B cell (primary cell): ENCODE measurements at regions not wholly inside any gene's neighbourhood (a gene's known extent, or its start where the extent isn't known, plus 50 kb on each side); places are given as distances from the start of the nearest gene placed in this dataset.

Experiments
- ATAC-seq: fragments of 200-7000 bp; cut with Tn5 transposase; one replicate; pipeline ENCODE4 v1.10.0; 2021; ENCODE audit warnings: low read depth, mild to moderate bottlenecking, moderate number of reproducible peaks, moderate library complexity
- CTCF ChIA-PET: fragments of 350-600 bp; sonication (Branson Sonifier 250); formaldehyde crosslinking; loops from one replicate; lab custom pipeline; 2021; ENCODE audit warnings: antibody characterized with exemption, inconsistent platforms; lab: Charles Lee
- POLR2A ChIA-PET: fragments of 350-600 bp; sonication (Branson Sonifier 250); formaldehyde crosslinking; loops from one replicate; lab custom pipeline; 2021; ENCODE audit warnings: antibody characterized with exemption; lab: Charles Lee
- DNase-seq: peaks from one replicate; pipeline ENCODE4 v3.0.0; 2013
- H2AFZ ChIP-seq: 2 replicates; pipeline ENCODE4 v1.6.1; 2012; ENCODE audit warnings: mild to moderate bottlenecking, low read depth, low read length; ENCODE audit not compliant: insufficient read depth, poor library complexity, severe bottlenecking
- H3K27ac ChIP-seq, 2 donors: 1 replicate in 1 of 2; 2 replicates in 1 of 2; pipeline ENCODE4 v1.5.1; 2012 to 2013; ENCODE audit warnings: low read length in 2 of 2, mild to moderate bottlenecking in 2 of 2, moderate library complexity in 1 of 2
- H3K27me3 ChIP-seq, 4 experiments: fragments of 200-600 bp in 1 of 4; sonication (generic) in 1 of 4; replicated peaks in 1 of 4; 1 replicate in 2 of 4; 2 replicates in 2 of 4; pipeline versions ENCODE4 v1.6.1 to v1.7.0; 2013 to 2016; ENCODE audit warnings: low read length in 3 of 4, mild to moderate bottlenecking in 2 of 4, mixed read lengths in 1 of 4, moderate library complexity in 1 of 4; ENCODE audit not compliant: insufficient read depth in 4 of 4, control insufficient read depth in 3 of 4; ENCODE audit errors: control extremely low read depth in 1 of 4
- H3K36me3 ChIP-seq, 2 experiments: replicated peaks in 1 of 2; 1 replicate in 1 of 2; 2 replicates in 1 of 2; pipeline versions ENCODE4 v1.6.1 to v1.7.1; 2013; ENCODE audit warnings: low read length in 1 of 2; ENCODE audit not compliant: insufficient read depth in 2 of 2, control insufficient read depth in 1 of 2; ENCODE audit errors: control extremely low read depth in 1 of 2, extremely low read depth in 1 of 2
- H3K4me1 ChIP-seq, 2 donors: fragments of 200-600 bp in 1 of 2; sonication (generic) in 1 of 2; 1 replicate in 1 of 2; 2 replicates in 1 of 2; pipeline versions ENCODE4 v1.5.1 to v1.6.1; 2013 to 2017; ENCODE audit warnings: low read length in 2 of 2; ENCODE audit not compliant: control insufficient read depth in 2 of 2, insufficient read depth in 2 of 2
- H3K4me2 ChIP-seq: replicated peaks from 2 replicates; pipeline ENCODE3; 2012; ENCODE audit warnings: mild to moderate bottlenecking, low read depth, low read length; ENCODE audit not compliant: poor library complexity, severe bottlenecking
- H3K4me3 ChIP-seq, 5 experiments: fragments of 200-600 bp in 1 of 5; sonication (generic) in 1 of 5; 1 replicate in 3 of 5; 2 replicates in 2 of 5; pipeline versions ENCODE4 v1.5.1 to v1.7.0; 2011 to 2016; ENCODE audit warnings: low read length in 4 of 5, mild to moderate bottlenecking in 4 of 5, low read depth in 2 of 5, control low read depth in 1 of 5, moderate library complexity in 1 of 5; ENCODE audit not compliant: insufficient read depth in 1 of 5; ENCODE audit errors: control extremely low read depth in 1 of 5, extremely low read depth in 1 of 5
- H3K79me2 ChIP-seq: fragments of 200-600 bp; sonication (generic); one replicate; pipeline ENCODE4 v1.6.0; 2016; ENCODE audit warnings: low read length; ENCODE audit not compliant: control insufficient read depth, insufficient read depth
- H3K9ac ChIP-seq: fragments of 200-600 bp; sonication (generic); 2 replicates; pipeline ENCODE4 v1.6.1; 2017; ENCODE audit warnings: mild to moderate bottlenecking, low read length, moderate library complexity
- H3K9me3 ChIP-seq, 3 donors: one replicate each; pipeline versions ENCODE4 v1.6.1 to v1.7.1; 2013; ENCODE audit warnings: low read length in 2 of 3; ENCODE audit not compliant: control insufficient read depth in 2 of 3, insufficient read depth in 1 of 3; ENCODE audit errors: control extremely low read depth in 1 of 3
- H4K20me1 ChIP-seq: 2 replicates; pipeline ENCODE4 v1.6.0; 2012; ENCODE audit warnings: mild to moderate bottlenecking, low read length; ENCODE audit not compliant: insufficient read depth, control insufficient read depth, poor library complexity, severe bottlenecking
- H3K27ac Mint-ChIP-seq: one replicate; pipeline ENCODE4 v1.8.0; 2021; ENCODE audit warnings: mixed read lengths
- H3K27me3 Mint-ChIP-seq: one replicate; pipeline ENCODE4 v1.8.0; 2021; ENCODE audit warnings: mixed read lengths
- H3K4me1 Mint-ChIP-seq: one replicate; pipeline ENCODE4 v1.8.0; 2021; ENCODE audit warnings: mixed read lengths
- H3K4me3 Mint-ChIP-seq: one replicate; pipeline ENCODE4 v1.8.0; 2021; ENCODE audit warnings: mixed read lengths
- H3K9me3 Mint-ChIP-seq: one replicate; pipeline ENCODE4 v1.8.0; 2022; ENCODE audit warnings: mixed read lengths; ENCODE audit not compliant: insufficient read depth
- EZH2 ChIP-seq: IDR thresholded peaks from 2 replicates; pipeline ENCODE4 v1.6.1; 2012; ENCODE audit warnings: borderline replicate concordance, low read depth, mild to moderate bottlenecking, moderate library complexity, low read length; ENCODE audit not compliant: insufficient read depth, poor library complexity, severe bottlenecking
- WGBS: methylation state at CpG from one replicate; pipeline ENCODE4 v1.1.5; 2013; ENCODE audit warnings: missing lambda C conversion rate; ENCODE audit not compliant: insufficient coverage; 5-methylcytosine and 5-hydroxymethylcytosine counted together
- intact Hi-C: fragments of 100-400 bp; cut with micrococcal nuclease; formaldehyde crosslinking; loops from one replicate; pipeline ENCODE4 v1.10.0; 2022
- TF ChIP-seq, protein P1 (sequence below): fragments of 200-600 bp; IDR thresholded peaks from one replicate; pipeline ENCODE4 v1.8.0; 2022; ENCODE audit warnings: antibody characterized with exemption, mild to moderate bottlenecking

DNA sequence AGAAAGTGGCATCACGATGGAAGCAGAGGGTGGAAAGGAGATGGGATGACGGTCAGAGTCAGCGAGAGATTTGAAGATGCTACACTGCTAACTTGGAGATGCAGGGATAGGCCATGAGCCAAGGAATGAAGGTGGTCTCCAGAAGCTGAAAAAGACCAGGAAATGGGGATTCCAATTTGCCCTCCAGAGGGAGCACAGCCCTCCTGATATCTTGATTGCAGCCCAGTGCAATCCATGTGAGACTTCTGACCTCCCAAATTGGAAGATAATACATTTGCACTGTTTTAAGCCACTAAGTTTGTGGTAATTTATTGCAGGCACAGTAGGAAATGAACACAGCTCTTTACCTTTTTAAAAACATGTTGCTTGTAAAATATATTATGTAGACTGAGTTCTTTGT lies 549.5 kb downstream of the VRK1 start:
- intact Hi-C loops: no loop called here
- ATAC-seq (no peak), DNase-seq (no peak)
- H2AFZ ChIP-seq: no peak overlapping the region
- H4K20me1 ChIP-seq: no peaks in the 10 kb centered on the region
- H3K36me3 ChIP-seq: no peaks in the 10 kb centered on the region
- H3K27ac ChIP-seq: no peak overlapping the region
- no peaks in the 10 kb centered on the region for H3K27me3 ChIP-seq
- no peak overlapping the region for H3K4me2 ChIP-seq
- no peak overlapping the region for H3K27ac Mint-ChIP-seq
- no peaks in the 10 kb centered on the region for H3K9me3 Mint-ChIP-seq
- ChIA-PET POLR2A (no interaction called here), CTCF (no interaction called here)
- no peak for TF ChIP-seq EZH2
- TF ChIP-seq, protein P1, sequence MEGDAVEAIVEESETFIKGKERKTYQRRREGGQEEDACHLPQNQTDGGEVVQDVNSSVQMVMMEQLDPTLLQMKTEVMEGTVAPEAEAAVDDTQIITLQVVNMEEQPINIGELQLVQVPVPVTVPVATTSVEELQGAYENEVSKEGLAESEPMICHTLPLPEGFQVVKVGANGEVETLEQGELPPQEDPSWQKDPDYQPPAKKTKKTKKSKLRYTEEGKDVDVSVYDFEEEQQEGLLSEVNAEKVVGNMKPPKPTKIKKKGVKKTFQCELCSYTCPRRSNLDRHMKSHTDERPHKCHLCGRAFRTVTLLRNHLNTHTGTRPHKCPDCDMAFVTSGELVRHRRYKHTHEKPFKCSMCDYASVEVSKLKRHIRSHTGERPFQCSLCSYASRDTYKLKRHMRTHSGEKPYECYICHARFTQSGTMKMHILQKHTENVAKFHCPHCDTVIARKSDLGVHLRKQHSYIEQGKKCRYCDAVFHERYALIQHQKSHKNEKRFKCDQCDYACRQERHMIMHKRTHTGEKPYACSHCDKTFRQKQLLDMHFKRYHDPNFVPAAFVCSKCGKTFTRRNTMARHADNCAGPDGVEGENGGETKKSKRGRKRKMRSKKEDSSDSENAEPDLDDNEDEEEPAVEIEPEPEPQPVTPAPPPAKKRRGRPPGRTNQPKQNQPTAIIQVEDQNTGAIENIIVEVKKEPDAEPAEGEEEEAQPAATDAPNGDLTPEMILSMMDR: no peak
- H3K27me3 Mint-ChIP-seq: no peaks in the 10 kb centered on the region
- no peaks in the 10 kb centered on the region for H3K9me3 ChIP-seq
- no peak overlapping the region for H3K4me3 Mint-ChIP-seq
- no peaks in the 10 kb centered on the region for H3K79me2 ChIP-seq
- no peaks in the 10 kb centered on the region for H3K4me1 ChIP-seq
- H3K4me3 ChIP-seq: no peak overlapping the region
- 98% methylated on average over 3 of the region's 3 CpGs for WGBS
- no peaks in the 10 kb centered on the region for H3K4me1 Mint-ChIP-seq
- no peak overlapping the region for H3K9ac ChIP-seq

DNA sequence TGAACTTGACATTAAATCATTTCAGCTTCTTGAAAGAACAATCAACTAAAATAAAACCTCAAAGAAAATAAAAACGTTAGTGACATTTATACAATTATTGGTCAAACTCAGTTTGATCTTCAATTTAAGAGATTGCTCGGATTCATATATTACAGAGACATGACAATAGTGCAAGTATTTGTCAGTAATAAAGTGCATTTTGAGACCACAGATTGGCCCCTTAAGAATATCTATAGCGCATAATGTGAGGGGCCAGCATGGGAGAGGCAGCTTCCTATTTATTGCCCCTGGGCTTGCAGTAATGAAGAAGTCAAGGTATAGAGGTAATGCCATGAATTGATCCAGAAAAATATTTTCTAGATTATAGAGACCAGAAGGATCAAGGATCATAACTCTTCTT lies 552.3 kb downstream of the VRK1 start:
- no peak overlapping the region for H3K27ac Mint-ChIP-seq

More for the DNA sequence above, 552.3 kb downstream of the VRK1 start:
- H3K4me2 ChIP-seq: no peak overlapping the region
- ATAC-seq: no peak
- CTCF ChIA-PET: no interaction called here
- DNase-seq: no peak
- H3K4me3 ChIP-seq: no peak overlapping the region
- intact Hi-C loops: no loop called here
- H3K9me3 Mint-ChIP-seq: no peaks in the 10 kb centered on the region
- no peaks in the 10 kb centered on the region for H3K79me2 ChIP-seq
- no peak overlapping the region for H2AFZ ChIP-seq
- no peak for TF ChIP-seq EZH2
- TF ChIP-seq, protein P1: no peak
- no peak overlapping the region for H3K27ac ChIP-seq
- no peaks in the 10 kb centered on the region for H3K9me3 ChIP-seq
- no peaks in the 10 kb centered on the region for H3K4me1 Mint-ChIP-seq
- no peaks in the 10 kb centered on the region for H3K36me3 ChIP-seq
- POLR2A ChIA-PET: no interaction called here
- H3K27me3 Mint-ChIP-seq: no peaks in the 10 kb centered on the region
- WGBS: no CpG with 5 or more reads among the region's 3 CpGs
- H4K20me1 ChIP-seq: no peaks in the 10 kb centered on the region
- no peaks in the 10 kb centered on the region for H3K4me1 ChIP-seq
- H3K4me3 Mint-ChIP-seq: no peak overlapping the region
- no peak overlapping the region for H3K9ac ChIP-seq
- no peaks in the 10 kb centered on the region for H3K27me3 ChIP-seq
